HG03521 (cell line): ENCODE measurements at regions not wholly inside any gene's neighbourhood (a gene's known extent, or its start where the extent isn't known, plus 50 kb on each side); places are given as distances from the start of the nearest gene placed in this dataset.
"Not testable (repeated sequence)": the region's sequence is repeated elsewhere in the genome, so short reads cannot be mapped to it uniquely, and the experiment has no call there.

ENCODE experiments used
- ATAC-seq: cut with Tn5 transposase; IDR thresholded peaks from one replicate; pipeline ENCODE4 v1.9.1; 2021; ENCODE audit warnings: mild to moderate bottlenecking, moderate library complexity; ENCODE audit not compliant: unreplicated experiment

DNA sequence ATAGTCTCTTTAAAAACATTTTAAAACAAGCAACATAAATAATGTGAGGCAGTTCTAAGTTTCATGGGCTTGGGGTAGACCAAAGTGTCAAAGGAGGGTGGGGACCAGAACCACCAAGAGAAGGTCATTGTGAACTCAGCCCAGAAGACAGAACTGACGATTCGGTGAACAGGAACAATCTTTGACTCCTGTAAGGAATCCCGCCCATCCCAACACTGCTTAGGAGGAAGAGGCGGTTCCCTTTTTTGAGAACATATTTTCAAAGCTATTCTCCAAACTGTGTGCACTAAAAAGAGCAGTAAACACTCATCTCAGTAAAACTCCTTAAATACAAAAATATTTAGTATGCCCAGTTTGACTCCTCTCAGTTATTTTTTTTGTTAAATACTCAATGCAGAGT lies 176.5 kb upstream of the TLE4 start:
- no peak for ATAC-seq

DNA sequence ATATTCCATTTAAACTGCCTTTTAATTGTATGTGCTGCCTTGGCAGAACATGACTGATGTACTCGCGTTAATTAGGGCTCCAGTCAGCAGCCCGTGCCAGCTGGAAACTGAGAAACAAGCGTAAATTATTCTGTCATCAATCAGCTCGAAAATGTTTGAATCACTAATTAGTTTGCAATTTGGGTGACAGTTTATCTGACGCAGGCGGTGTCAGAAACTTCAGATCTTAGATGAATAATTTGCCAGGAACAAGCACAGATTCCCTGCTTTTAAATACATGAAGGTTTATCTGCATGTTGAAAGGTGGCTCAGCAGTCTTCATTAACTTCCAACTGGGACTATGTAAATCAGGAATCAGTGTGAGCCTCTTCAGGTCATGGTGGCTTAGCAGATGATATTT lies 176.0 kb upstream of the TLE4 start:
- no peak for ATAC-seq

DNA sequence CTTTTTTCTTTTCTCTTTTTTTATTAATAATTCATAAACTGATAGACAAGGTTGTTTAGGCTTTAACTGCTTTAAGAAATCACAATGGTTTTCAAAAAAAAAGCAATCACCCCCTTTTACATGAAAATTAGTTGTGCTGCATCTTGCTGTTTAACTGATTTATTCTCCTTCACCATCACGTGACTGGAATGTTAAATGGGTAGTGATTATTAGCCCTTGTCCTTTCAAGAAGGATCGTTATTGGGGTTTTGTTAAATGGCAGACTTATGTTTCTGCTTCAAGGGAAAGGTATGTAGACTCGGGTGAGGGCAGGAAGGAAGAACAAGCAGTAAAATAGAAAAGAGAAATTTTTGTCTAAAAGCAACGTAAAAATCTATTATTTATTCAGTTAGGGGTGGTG lies 175.6 kb upstream of the TLE4 start:
- no peak for ATAC-seq

DNA sequence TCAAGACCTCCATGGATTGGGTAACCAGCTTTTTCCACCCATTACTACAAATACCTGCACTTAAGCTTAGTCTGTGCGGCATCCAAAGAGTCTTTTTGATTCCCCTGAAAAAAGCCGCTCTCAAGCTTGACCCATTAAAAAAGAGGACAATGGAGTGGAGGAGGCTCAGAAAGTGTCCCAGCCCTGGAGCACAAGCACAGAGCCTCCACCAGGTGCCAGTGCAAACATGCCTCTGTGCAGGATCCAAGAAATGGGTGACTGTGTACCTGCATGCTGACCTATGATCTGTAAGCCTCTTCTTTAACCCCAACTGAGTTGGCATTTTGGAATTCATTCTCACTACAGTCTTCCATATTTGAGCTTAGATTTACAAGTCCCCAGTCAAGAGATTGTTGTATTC lies 168.3 kb upstream of the TLE4 start:
- ATAC-seq, result no peak

DNA sequence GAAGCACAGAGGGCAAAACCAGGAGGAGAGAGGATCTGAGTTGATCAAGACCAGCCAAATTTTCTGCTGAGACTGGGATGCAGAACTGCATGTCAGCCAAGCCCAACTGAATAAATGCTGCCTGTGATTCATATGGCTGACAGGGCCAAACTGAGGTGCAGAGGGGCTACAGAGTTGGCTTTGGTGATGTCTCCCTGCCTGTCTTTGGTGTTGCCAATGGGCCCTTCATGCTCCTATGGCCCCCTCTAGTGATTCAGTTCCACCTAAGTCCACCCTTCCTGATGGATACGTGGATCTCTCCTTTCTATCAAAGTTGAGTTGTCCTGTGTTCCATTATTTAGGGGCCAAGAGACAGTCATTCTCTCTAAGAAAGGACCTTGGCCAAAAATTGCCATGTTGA lies 163.6 kb upstream of the TLE4 start:
- ATAC-seq, result no peak

DNA sequence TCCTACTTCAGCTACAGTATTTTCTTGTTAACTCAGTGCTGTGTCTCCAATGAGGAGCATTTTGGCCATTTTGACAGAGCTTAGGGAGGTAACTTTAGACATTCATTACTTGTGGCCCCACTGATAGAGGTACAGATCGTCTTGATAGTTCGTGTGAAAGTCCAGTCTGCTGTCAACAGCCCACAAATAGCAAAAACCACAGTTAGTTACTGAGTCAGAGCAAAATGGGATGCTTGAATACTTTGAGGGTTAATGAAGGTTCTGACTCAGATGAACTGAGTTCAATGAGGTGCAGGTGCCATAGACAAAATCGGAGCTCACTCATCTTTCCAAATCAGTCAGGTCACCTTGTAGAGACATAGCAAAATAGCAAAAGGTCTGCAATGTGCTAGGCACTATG lies 163.1 kb upstream of the TLE4 start:
- ATAC-seq, result no peak

DNA sequence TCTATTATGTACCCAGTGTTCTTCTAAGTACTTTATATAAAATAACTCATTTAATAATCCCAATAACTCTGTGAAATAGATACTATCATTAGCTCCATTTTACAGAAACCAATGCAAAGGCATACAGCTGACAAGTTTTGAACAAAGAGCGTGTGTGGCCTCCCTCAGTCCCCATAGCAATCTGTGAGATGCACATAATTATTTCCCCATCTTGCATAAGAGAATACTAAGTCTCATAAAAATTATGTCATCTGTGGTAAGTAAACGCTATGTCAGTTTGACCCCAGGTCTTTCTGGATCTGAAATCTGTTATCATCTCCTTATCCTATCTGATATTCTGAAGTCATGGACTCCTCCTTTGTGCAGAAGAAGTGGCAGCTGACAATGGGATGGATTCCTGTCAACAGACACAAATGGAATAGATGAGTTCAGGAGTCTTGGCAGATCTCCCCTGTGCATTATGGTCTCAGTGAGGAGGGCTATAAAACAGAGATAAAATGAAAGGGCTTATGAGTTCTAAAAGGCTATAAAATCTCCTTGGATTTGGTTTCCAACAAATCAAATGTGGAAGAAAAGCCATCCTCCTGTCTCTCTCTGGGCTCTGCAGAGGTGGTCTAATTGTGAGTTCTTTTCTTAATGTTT lies 162.5 kb upstream of the TLE4 start:
- ATAC-seq, result no peak

DNA sequence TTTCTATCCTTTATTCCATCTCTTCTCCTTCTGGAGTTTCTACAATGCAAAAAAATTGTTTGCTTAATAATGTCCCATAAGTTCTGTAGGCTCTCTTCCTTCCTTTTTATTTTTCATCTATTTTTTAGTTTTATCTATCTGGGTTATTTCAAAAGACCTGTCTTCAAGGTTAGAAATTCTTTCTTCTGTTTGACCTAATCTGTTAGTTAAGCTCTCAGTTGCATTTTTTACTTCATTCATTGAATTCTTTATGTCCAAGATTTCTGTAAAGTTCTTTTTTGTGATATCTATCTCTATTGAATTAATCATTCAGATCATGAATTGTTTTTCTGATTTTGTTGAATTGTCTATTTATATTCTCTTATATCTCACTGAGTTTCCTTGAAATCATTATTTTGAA lies 145.9 kb upstream of the TLE4 start:
- no peak for ATAC-seq

DNA sequence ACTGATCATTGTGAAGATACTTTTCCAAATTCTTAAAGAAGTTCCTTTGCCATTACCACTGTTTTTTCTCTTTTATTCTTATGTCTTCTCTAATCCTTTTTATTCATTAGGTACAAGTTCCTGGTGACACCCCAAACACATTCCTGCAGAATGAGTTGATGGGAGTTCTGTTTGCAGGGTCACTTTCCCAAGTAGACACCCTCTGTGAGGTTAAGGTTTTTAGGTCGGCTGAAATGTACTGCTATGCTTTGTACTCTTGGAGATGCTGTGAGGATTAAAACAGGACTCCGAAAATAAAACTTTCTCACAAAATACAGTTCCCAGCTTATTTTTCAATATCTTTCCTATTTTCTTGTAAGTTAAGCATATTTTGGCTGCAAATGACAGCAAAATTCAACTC lies 143.3 kb upstream of the TLE4 start:
- no peak for ATAC-seq

DNA sequence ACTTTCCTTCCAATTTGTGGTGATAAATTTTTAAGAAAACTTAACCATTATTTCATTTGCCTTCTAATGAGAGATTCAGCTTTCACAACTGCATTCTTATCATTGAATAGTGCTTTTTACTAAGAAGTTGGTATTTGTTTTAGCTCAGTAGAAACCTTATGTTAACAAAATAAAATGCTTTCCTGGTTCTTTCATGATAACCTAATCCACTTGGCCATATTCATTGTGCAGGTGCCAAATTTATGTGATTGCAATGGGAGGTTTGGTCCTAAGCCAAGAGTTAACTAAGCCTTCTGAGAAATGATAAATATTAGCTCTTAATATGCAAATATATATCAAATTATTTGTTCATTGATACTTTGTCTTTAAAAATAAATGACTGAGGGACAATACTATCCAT lies 141.1 kb upstream of the TLE4 start:
- no peak for ATAC-seq

DNA sequence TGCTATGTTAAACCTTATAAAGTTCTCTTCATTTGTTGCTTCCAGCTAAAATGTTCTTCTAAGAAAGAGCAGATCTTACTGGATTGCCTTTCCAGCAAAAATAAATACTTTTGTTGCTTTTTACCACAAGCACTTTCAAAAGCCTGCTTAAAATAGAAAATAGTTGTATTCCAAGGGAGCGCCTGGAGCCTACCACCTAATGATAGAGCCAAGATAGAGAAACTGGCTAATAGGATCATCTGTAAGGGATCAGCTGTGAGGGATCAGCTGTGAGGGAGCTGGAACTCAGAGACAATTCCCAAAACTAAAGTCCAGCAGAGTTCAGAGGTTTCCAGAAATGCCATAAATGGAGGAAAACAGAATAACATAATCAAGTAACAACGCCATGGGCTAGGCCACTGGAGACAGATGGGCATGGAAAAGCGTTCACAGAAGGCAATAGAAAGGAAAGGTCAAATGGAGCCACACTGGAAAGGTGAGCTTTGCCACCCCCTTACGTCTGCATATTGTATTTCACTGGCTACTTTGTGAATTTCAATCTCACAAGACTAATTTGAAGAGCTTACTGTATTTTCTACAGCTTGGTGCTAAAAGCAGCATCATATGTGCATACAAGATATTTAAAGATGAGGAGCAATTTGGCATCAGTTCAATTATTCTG lies 140.6 kb upstream of the TLE4 start:
- no peak for ATAC-seq

DNA sequence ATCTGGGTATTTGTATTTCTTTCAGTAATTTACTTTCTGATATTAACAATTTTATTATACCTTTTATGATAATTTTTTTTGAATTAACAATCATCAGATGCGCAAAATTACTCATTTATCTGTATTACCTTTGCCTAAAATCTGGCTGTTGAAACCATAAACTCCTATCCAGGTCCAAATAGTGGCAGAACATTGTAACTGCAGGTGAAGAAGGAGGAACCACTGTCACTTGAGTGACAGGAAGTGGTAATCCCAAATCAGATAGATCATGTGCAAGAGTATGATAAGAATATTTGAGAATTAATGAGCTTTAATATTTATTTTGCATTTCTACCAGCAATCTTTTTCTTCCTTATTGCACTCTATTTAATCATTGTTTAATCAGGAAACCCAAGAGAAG lies 139.3 kb upstream of the TLE4 start:
- no peak for ATAC-seq

DNA sequence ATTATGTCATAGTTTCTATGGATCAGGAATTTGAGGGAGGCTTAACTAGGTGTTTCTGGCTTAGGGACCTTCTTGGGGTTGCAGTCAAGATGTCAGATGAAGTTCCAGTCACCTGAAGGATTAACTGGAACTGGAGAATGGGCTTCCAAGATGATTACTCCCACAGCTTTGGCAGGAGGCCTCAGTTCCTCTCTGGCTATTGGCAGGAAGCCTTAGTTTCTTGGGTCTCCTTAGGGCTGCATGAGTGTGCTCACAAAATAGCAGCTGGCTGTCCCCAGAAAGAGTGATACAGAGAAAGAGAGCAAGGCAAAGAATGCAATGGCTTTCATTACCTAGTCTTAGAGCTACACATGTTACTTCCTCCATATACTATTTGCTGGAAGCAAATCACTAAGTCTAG lies 138.1 kb upstream of the TLE4 start:
- ATAC-seq, result no peak

DNA sequence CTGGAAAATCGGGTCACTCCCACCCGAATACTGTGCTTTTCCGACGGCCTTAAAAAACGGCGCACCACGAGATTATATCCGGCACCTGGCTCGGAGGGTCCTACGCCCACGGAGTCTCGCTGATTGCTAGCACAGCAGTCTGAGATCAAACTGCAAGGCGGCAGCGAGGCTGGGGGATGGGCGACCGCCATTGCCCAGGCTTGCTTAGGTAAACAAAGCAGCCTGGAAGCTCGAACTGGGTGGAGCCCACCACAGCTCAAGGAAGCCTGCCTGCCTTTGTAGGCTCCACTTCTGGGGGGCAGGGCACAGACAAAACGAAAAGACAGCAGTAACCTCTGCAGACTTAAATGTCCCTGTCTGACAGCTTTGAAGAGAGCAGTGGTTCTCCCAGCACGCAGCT lies 132.5 kb upstream of the TLE4 start:
- ATAC-seq, result not testable (repeated sequence)

DNA sequence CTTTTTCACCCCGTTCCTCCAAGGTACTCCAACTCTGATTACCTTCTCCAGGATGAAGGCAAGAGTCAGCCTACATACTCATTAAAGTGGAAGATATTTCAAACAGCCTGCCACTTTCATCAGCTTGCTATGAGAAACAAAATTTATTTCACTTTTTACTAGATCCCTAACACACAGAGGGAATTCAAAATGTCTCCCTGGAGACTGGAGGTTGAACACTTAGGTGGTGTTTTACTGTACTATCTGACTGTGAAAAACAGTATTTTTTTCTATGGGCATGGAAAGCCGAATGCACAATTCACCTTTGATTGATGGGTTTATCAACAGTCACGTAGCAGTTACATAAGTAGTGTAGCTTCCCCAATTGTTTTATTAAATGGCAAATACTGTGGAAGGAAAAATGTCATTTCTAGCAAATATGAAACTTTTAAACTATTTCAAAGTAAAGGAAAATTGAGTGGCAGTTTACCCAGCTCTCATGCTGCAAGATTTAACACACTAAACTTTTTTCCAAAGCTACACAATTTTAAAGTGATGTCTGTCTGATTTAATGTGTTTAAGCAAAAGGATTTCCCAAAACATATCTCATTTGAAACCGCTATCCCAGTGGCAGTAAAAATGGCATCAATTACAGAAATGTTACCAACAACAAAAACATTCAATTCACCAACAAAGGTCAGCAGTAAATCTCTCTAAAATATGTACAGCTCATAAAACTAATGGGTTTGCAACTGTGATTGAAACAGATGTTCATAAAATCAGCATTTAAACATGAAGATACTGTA lies 125.0 kb upstream of the TLE4 start:
- no peak for ATAC-seq

DNA sequence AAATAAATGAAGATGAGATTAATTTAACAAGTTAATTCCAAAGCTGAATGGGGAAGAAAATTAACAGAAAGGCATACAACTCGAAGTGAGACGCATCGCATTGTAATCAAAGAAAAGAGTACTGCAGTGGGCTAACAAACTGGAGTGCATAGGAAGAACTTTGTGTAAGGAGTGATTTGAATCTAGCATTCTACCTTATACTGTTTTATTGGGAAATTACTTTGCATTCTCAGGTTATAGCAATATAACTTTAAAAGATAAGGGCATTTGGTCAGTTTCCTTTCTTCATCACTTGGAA lies 124.5 kb upstream of the TLE4 start:
- ATAC-seq, result no peak

DNA sequence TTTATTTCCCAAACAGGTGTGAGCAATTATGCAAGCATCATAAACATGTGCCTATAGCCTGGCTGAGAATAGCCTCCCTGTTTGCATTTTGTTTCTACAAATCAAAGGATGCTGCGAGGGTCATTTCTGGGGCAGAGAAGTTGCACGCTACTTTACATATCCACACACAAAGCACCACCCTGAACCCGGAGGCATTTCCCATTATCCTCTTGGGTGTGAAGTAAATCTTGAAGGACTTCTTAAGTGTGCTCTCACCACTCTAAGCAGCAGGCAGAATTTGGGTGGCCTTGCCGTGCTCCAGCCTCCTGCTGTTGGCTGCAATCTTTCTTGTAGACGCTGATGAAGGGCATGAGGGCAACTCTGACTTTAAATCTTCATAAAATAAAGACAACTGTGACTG lies 124.0 kb upstream of the TLE4 start:
- no peak for ATAC-seq

DNA sequence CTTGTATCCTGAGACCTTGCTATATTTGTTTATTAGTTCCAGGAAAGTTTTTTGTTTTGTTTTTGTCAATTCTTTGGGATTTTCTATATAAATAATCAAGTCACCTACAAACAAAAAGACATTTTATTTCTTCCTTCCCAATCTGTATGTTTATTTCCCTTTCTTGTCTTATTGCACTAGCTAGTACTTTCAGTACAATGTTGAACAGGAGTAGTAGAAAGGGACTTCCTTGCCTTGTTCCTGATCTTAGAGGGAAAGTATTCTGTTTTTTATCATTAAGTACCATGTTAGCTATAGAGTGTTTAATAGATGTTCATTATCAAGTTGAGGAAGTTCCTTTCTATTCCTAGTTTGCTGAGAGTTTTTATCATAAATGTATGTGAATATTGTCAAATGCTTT lies 119.5 kb upstream of the TLE4 start:
- no peak for ATAC-seq

DNA sequence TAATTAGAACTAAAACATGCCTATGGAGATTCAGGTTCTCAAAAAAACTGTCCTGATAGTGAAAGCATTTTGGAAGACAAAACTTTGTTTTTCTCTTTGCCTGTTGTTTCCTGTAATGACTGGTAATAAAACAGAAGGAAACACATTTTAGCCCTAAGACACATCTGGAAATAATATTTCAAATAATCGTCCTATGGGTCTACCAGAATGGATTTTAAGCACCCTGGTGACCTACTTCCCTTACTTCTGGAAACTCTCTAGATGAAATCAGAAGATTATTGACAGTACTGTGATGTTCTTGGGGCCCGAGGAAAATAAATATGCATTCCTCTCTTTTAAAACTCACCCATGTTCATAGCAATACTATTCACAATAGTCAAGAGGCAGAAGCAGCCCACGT lies 110.1 kb upstream of the TLE4 start:
- no peak for ATAC-seq

DNA sequence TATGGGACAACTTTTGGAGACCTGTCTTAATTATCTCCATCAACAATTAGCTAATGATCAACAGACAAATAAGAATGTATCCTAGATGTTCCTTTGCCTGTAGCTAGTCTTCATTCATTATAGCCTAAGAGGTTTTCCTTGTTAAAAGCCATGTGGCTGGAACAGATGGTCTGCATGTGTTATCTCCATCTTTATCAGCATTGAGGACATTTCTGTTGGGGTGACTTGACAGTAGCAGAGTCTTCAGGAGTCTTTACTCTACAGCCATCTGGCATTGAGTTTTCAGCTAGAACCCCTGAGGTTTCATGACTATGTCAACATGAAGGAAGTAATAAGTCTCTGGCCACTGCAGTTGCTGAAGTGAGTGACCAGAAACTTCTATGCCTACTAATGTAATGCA lies 106.6 kb upstream of the TLE4 start:
- no peak for ATAC-seq

DNA sequence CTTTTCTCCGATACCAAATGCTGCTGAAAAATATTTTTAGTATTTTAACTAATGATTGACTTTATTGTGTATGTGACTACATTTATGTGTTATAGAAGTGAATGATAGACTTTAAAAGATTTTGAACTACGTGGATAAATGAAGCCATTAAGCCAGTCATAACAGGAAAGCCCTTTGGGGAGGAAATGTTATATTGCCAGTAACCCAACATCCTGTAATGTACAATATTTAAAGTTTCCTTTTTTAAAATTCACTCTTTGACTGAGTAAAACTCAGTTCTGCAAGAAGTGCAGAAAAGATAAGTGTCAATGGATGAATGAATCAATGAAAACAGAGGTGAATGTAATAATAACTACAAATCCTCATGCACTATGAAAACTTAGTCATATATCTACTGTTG lies 102.6 kb upstream of the TLE4 start:
- ATAC-seq, result no peak

DNA sequence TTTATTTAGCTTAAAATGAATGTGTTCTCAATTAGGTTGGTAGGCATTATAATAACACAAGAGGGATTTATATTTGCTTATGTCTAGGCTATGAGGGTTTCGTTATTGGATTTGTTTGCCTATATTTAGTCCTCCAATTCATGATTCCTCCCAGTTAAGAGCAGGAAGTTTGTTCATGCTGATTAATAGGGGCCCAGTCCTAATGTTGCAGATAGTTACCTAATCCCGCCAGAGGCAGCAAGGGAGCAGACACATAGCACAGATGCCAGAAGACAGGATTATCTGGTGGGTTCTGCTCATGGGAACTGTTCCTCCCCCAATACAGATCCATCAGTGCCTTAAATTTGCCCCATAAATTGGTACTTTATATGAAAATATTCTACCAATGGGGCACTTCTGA lies 100.8 kb upstream of the TLE4 start:
- no peak for ATAC-seq
